Neural cell (in vitro differentiated cells): ENCODE measurements at regions not wholly inside any gene's neighbourhood (a gene's known extent, or its start where the extent isn't known, plus 50 kb on each side); places are given as distances from the start of the nearest gene placed in this dataset.

Source experiments
- H2AFZ ChIP-seq: fragments of 200-600, 300-800 bp; sonication (generic), shearing (Covaris generic); 2 replicates; pipeline ENCODE4 v1.6.0; 2014; ENCODE audit warnings: low read depth, mild to moderate bottlenecking, antibody characterized with exemption, low read length, moderate library complexity
- H3F3A ChIP-seq: fragments of 200-600 bp; shearing (Covaris generic); 2 replicates; pipeline ENCODE4 v1.6.1; 2016; ENCODE audit warnings: mild to moderate bottlenecking, moderate library complexity, mixed read lengths, antibody characterized with exemption, low read length; ENCODE audit not compliant: insufficient read depth, poor library complexity, severe bottlenecking
- H3K27ac ChIP-seq: fragments of 200-600, 300-800 bp; sonication (generic), shearing (Covaris generic); 2 replicates; pipeline ENCODE4 v1.5.1; 2014; ENCODE audit warnings: mild to moderate bottlenecking, low read length, moderate library complexity
- H3K27me3 ChIP-seq: fragments of 300-800, 200-600 bp; sonication (generic), shearing (Covaris generic); 2 replicates; pipeline ENCODE4 v1.6.0; 2014; ENCODE audit warnings: mild to moderate bottlenecking, low read depth, low read length, moderate library complexity; ENCODE audit not compliant: insufficient read depth
- H3K36me3 ChIP-seq: fragments of 300-800, 200-600 bp; sonication (generic), shearing (Covaris generic); 2 replicates; pipeline ENCODE4 v1.5.1; 2014; ENCODE audit warnings: mild to moderate bottlenecking, antibody characterized with exemption, low read length, moderate library complexity; ENCODE audit not compliant: insufficient read depth
- H3K4me2 ChIP-seq: fragments of 300-800, 200-600 bp; sonication (generic), shearing (Covaris generic); 2 replicates; pipeline ENCODE4 v1.6.0; 2014; ENCODE audit warnings: mild to moderate bottlenecking, low read length
- H3K4me3 ChIP-seq: fragments of 300-800, 200-600 bp; sonication (generic), shearing (Covaris generic); 2 replicates; pipeline ENCODE4 v1.5.1; 2014; ENCODE audit warnings: mild to moderate bottlenecking, low read length, moderate library complexity
- H3K79me2 ChIP-seq: fragments of 200-600 bp; shearing (Covaris generic); replicated peaks from 2 replicates; pipeline ENCODE4 v1.6.0; 2014; ENCODE audit warnings: mild to moderate bottlenecking, low read length, moderate library complexity; ENCODE audit not compliant: insufficient read depth
- H3K9ac ChIP-seq: fragments of 300-800, 200-600 bp; sonication (generic), shearing (Covaris generic); 2 replicates; pipeline ENCODE4 v1.6.1; 2016; ENCODE audit warnings: mild to moderate bottlenecking, low read length, mixed read lengths
- H3K9me2 ChIP-seq: fragments of 200-600 bp; shearing (Covaris generic); 2 replicates; pipeline ENCODE4 v1.6.1; 2016; ENCODE audit warnings: mild to moderate bottlenecking, low read length, mixed read lengths; ENCODE audit not compliant: insufficient read depth
- H3K9me3 ChIP-seq: fragments of 200-600, 300-800 bp; sonication (generic), shearing (Covaris generic); 2 replicates; pipeline ENCODE4 v1.6.1; 2016; ENCODE audit warnings: mild to moderate bottlenecking, mixed run types, low read length, moderate library complexity, mixed read lengths
- H4K20me1 ChIP-seq: fragments of 200-600 bp; shearing (Covaris generic); 2 replicates; pipeline ENCODE4 v1.6.1; 2016; ENCODE audit warnings: mild to moderate bottlenecking, mixed run types; ENCODE audit not compliant: insufficient read depth
- CTCF ChIP-seq: fragments of 450-650 bp; IDR thresholded peaks from 2 replicates; pipeline ENCODE4 v1.5.1; 2014; ENCODE audit warnings: antibody characterized with exemption, mild to moderate bottlenecking, moderate library complexity; ENCODE audit not compliant: poor library complexity, severe bottlenecking
- EP300 ChIP-seq: fragments of 450-650 bp; conservative IDR thresholded peaks from 2 replicates; pipeline ENCODE4 v1.6.1; 2014; ENCODE audit warnings: antibody characterized with exemption, mild to moderate bottlenecking, moderate library complexity; ENCODE audit not compliant: poor library complexity, severe bottlenecking
- EZH2 ChIP-seq: fragments of 200-600, 300-800 bp; shearing (Covaris generic), sonication (generic); IDR thresholded peaks from 2 replicates; pipeline ENCODE4 v1.6.1; 2014; ENCODE audit warnings: antibody characterized with exemption, low read length, borderline replicate concordance, mild to moderate bottlenecking; ENCODE audit not compliant: insufficient read depth, poor library complexity, severe bottlenecking
- MXI1 ChIP-seq: fragments of 450-650 bp; conservative IDR thresholded peaks from 2 replicates; pipeline ENCODE4 v1.6.1; 2014; ENCODE audit warnings: antibody characterized with exemption, mild to moderate bottlenecking; ENCODE audit not compliant: poor library complexity, severe bottlenecking
- POLR2AphosphoS5 ChIP-seq: IDR thresholded peaks from 2 replicates; pipeline ENCODE4 v1.6.1; 2012
- RAD21 ChIP-seq: fragments of 450-650 bp; conservative IDR thresholded peaks from 2 replicates; pipeline ENCODE4 v1.6.1; 2014; ENCODE audit warnings: antibody characterized with exemption, mild to moderate bottlenecking, moderate library complexity
- REST ChIP-seq: IDR thresholded peaks from 2 replicates; pipeline ENCODE4 v1.6.1; 2012; ENCODE audit warnings: borderline replicate concordance
- SMC3 ChIP-seq: fragments of 450-650 bp; conservative IDR thresholded peaks from 2 replicates; pipeline ENCODE4 v1.6.1; 2014; ENCODE audit warnings: antibody characterized with exemption, mild to moderate bottlenecking, moderate library complexity; ENCODE audit not compliant: poor library complexity
- TAF1 ChIP-seq: IDR thresholded peaks from 2 replicates; pipeline ENCODE4 v1.6.1; 2012; ENCODE audit warnings: low read depth

- Histone ChIP-seq H3K27me3 (no peaks in the 10 kb centered on the region), H3K9me2 (no peaks in the 10 kb centered on the region)
Measured at GRCh38 chr2:125925891-125926546, 729.9 kb upstream of the GYPC start.

GRCh38 chr2:125935559-125935958, 720.4 kb upstream of the GYPC start:
- Histone ChIP-seq H3F3A (no peaks in the 10 kb centered on the region), H3K79me2 (no peaks in the 10 kb centered on the region), H3K4me3 (no peak overlapping the region), H3K9me3 (no peaks in the 10 kb centered on the region), H3K9me2 (no peaks in the 10 kb centered on the region), H3K9ac (no peak overlapping the region), H3K27ac (no peak overlapping the region), H4K20me1 (no peaks in the 10 kb centered on the region), H3K27me3 (no peaks in the 10 kb centered on the region), H3K36me3 (no peaks in the 10 kb centered on the region), H2AFZ (no peak overlapping the region), H3K4me2 (no peak overlapping the region)
- TF ChIP-seq SMC3 (no peak), CTCF (no peak), EP300 (no peak), EZH2 (no peak), MXI1 (no peak), REST (no peak), RAD21 (no peak), POLR2AphosphoS5 (no peak), TAF1 (no peak)

More at GRCh38 chr2:125925891-125926546, 729.9 kb upstream of the GYPC start:
- Histone ChIP-seq H4K20me1 (no peaks in the 10 kb centered on the region), H3K9ac (no peak overlapping the region), H3F3A (no peaks in the 10 kb centered on the region), H3K9me3 (no peaks in the 10 kb centered on the region), H3K4me3 (no peak overlapping the region), H3K4me2 (no peak overlapping the region), H3K36me3 (no peaks in the 10 kb centered on the region), H3K79me2 (no peaks in the 10 kb centered on the region), H3K27ac (no peak overlapping the region), H2AFZ (no peak overlapping the region)
- no peak for TF ChIP-seq EZH2
